Astrocyte (in vitro differentiated cells and primary cell): ENCODE measurements at regions not wholly inside any gene's neighbourhood (a gene's known extent, or its start where the extent isn't known, plus 50 kb on each side); places are given as distances from the start of the nearest gene placed in this dataset.

Experiments used
- DNase-seq: peaks from one replicate; pipeline ENCODE4 v3.0.0-alpha.2; 2010; ENCODE audit warnings: low read depth
- FAIRE-seq: peaks from 2 replicates; lab custom pipeline; 2011; peaks lifted over from hg19 to GRCh38; lab: Jason Lieb, UNC
- H2AFZ ChIP-seq: 2 replicates; pipeline ENCODE4 v1.6.0; 2012; ENCODE audit warnings: low read depth, low read length, inconsistent platforms
- H3K27ac ChIP-seq: 2 replicates; pipeline ENCODE4 v1.5.1; 2011; ENCODE audit warnings: low read depth, low read length, inconsistent platforms
- H3K27me3 ChIP-seq: 2 replicates; pipeline ENCODE4 v1.6.0; 2011; ENCODE audit warnings: low read length, inconsistent platforms; ENCODE audit not compliant: insufficient read depth
- H3K36me3 ChIP-seq: 2 replicates; pipeline ENCODE4 v1.5.1; 2011; ENCODE audit warnings: low read length, inconsistent platforms; ENCODE audit not compliant: insufficient read depth
- H3K4me1 ChIP-seq: 2 replicates; pipeline ENCODE4 v1.5.1; 2011; ENCODE audit warnings: low read length, inconsistent platforms; ENCODE audit not compliant: insufficient read depth
- H3K4me2 ChIP-seq: 2 replicates; pipeline ENCODE4 v1.6.0; 2012; ENCODE audit warnings: low read length, inconsistent platforms
- H3K4me3 ChIP-seq: 2 replicates; pipeline ENCODE4 v1.5.1; 2011; ENCODE audit warnings: low read depth, mild to moderate bottlenecking, low read length, inconsistent platforms; ENCODE audit not compliant: insufficient read depth
- H3K79me2 ChIP-seq: 2 replicates; pipeline ENCODE4 v1.6.0; 2012; ENCODE audit warnings: mild to moderate bottlenecking, low read length, inconsistent platforms; ENCODE audit not compliant: insufficient read depth
- H3K9ac ChIP-seq: 2 replicates; pipeline ENCODE4 v1.6.0; 2012; ENCODE audit warnings: mild to moderate bottlenecking, low read length, inconsistent platforms
- H3K9me3 ChIP-seq: 2 replicates; pipeline ENCODE4 v1.5.1; 2012; ENCODE audit warnings: low read depth, mild to moderate bottlenecking, low read length, inconsistent platforms; ENCODE audit not compliant: insufficient read depth
- H4K20me1 ChIP-seq: 2 replicates; pipeline ENCODE4 v1.6.0; 2012; ENCODE audit warnings: low read length, inconsistent platforms; ENCODE audit not compliant: insufficient read depth
- H3K27ac Mint-ChIP-seq: one replicate; pipeline ENCODE4 v1.8.0; 2021; ENCODE audit warnings: mild to moderate bottlenecking, mixed read lengths; ENCODE audit not compliant: unreplicated experiment
- H3K27me3 Mint-ChIP-seq: one replicate; pipeline ENCODE4 v1.8.0; 2021; ENCODE audit warnings: low read depth, mixed read lengths; ENCODE audit not compliant: unreplicated experiment
- H3K36me3 Mint-ChIP-seq: one replicate; pipeline ENCODE4 v1.8.0; 2021; ENCODE audit warnings: low read depth, mixed read lengths; ENCODE audit not compliant: unreplicated experiment
- H3K4me1 Mint-ChIP-seq: one replicate; pipeline ENCODE4 v1.8.0; 2021; ENCODE audit warnings: low read depth, mixed read lengths; ENCODE audit not compliant: unreplicated experiment
- H3K4me3 Mint-ChIP-seq: one replicate; pipeline ENCODE4 v1.8.0; 2021; ENCODE audit warnings: mild to moderate bottlenecking, moderate library complexity, mixed read lengths; ENCODE audit not compliant: unreplicated experiment
- H3K9me3 Mint-ChIP-seq: one replicate; pipeline ENCODE4 v1.8.0; 2021; ENCODE audit warnings: mild to moderate bottlenecking, mixed read lengths; ENCODE audit not compliant: unreplicated experiment
- CTCF ChIP-seq: IDR thresholded peaks from 2 replicates; pipeline ENCODE4 v1.5.1; 2011; ENCODE audit warnings: low read depth, mild to moderate bottlenecking, inconsistent platforms, low read length, moderate library complexity; ENCODE audit not compliant: insufficient read depth
- EZH2 ChIP-seq: IDR thresholded peaks from 2 replicates; pipeline ENCODE4 v1.6.1; 2012; ENCODE audit warnings: mild to moderate bottlenecking, low read length, inconsistent platforms; ENCODE audit not compliant: insufficient read depth

GRCh38 chr12:92639017-92639416, 63.8 kb upstream of the PLEKHG7 start:
- Mint-ChIP-seq H3K27ac (no peak overlapping the region), H3K4me1 (peaks cover 5% of the 10 kb centered on the region), H3K9me3 (peaks cover 3% of the 10 kb centered on the region), H3K4me3 (no peak overlapping the region), H3K36me3 (no peaks in the 10 kb centered on the region), H3K27me3 (no peaks in the 10 kb centered on the region)
- TF ChIP-seq EZH2 (no peak), CTCF (no peak)
- H3K9ac ChIP-seq = no peak overlapping the region
- no peak overlapping the region for H2AFZ ChIP-seq
- no peak overlapping the region for H3K4me2 ChIP-seq
- H3K4me3 ChIP-seq = no peak overlapping the region
- no peaks in the 10 kb centered on the region for H3K36me3 ChIP-seq
- DNase-seq = no peak
- H3K79me2 ChIP-seq = no peaks in the 10 kb centered on the region
- H4K20me1 ChIP-seq = no peaks in the 10 kb centered on the region
- FAIRE-seq = no peak
- H3K27me3 ChIP-seq = no peaks in the 10 kb centered on the region
- H3K9me3 ChIP-seq = no peaks in the 10 kb centered on the region
- H3K4me1 ChIP-seq = no peaks in the 10 kb centered on the region
- no peak overlapping the region for H3K27ac ChIP-seq

- H4K20me1 ChIP-seq = no peaks in the 10 kb centered on the region
- H3K36me3 Mint-ChIP-seq = no peaks in the 10 kb centered on the region
- no peak overlapping the region for H3K4me3 Mint-ChIP-seq
- H3K27me3 ChIP-seq = no peaks in the 10 kb centered on the region
- no peak overlapping the region for H3K9ac ChIP-seq
- no peaks in the 10 kb centered on the region for H3K9me3 ChIP-seq
- FAIRE-seq = no peak
- H3K79me2 ChIP-seq = no peaks in the 10 kb centered on the region
- H3K9me3 Mint-ChIP-seq = no peaks in the 10 kb centered on the region
- DNase-seq = no peak
- no peak overlapping the region for H3K27ac Mint-ChIP-seq
- H3K27ac ChIP-seq = no peak overlapping the region
- no peak overlapping the region for H3K4me3 ChIP-seq
- H3K4me1 ChIP-seq = peaks cover 1% of the 10 kb centered on the region
- no peaks in the 10 kb centered on the region for H3K36me3 ChIP-seq
- H3K4me1 Mint-ChIP-seq = peaks cover 15% of the 10 kb centered on the region
- TF ChIP-seq EZH2 (no peak), CTCF (no peak)
- H3K27me3 Mint-ChIP-seq = no peaks in the 10 kb centered on the region
- H2AFZ ChIP-seq = no peak overlapping the region
- H3K4me2 ChIP-seq = no peak overlapping the region
These were observed 68.1 kb upstream of the PLEKHG7 start for GRCh38 chr12:92634730-92635129.

GRCh38 chr12:92634202-92634601, 68.6 kb upstream of the PLEKHG7 start:
- Mint-ChIP-seq H3K27me3 (no peaks in the 10 kb centered on the region), H3K4me3 (no peak overlapping the region), H3K9me3 (no peaks in the 10 kb centered on the region), H3K4me1 (peaks cover 20% of the 10 kb centered on the region), H3K27ac (no peak overlapping the region), H3K36me3 (no peaks in the 10 kb centered on the region)
- FAIRE-seq (no peak), DNase-seq (no peak)
- Histone ChIP-seq H3K27ac (no peak overlapping the region), H3K27me3 (no peaks in the 10 kb centered on the region), H3K9me3 (no peaks in the 10 kb centered on the region), H4K20me1 (no peaks in the 10 kb centered on the region), H3K4me3 (no peak overlapping the region), H3K79me2 (no peaks in the 10 kb centered on the region), H3K4me2 (no peak overlapping the region), H3K36me3 (no peaks in the 10 kb centered on the region), H3K4me1 (peaks cover 6% of the 10 kb centered on the region), H2AFZ (no peak overlapping the region), H3K9ac (no peak overlapping the region)
- TF ChIP-seq CTCF (no peak), EZH2 (no peak)
